ENCODE measurements at regions not wholly inside any gene's neighbourhood (a gene's known extent, or its start where the extent isn't known, plus 50 kb on each side); places are given as distances from the start of the nearest gene placed in this dataset.

GRCh38 chr3:66938338-66938963 lies 59.7 kb upstream of the KBTBD8 start:
- TF ChIP-seq CTCF (IDR thresholded peaks at IDR 0.05) = peak in 5 of 6 experiments; percentile 33 to 66 (median 51)
- TF ChIP-seq POLR2A (IDR thresholded peaks at IDR 0.05) = no peak
